Activated CD4-positive, CD25-positive, alpha-beta regulatory T cell treated with anti-CD3 and anti-CD28 coated beads, Interleukin-2, amount 50 U/mL, for 16 hours (primary cell): ENCODE measurements at regions not wholly inside any gene's neighbourhood (a gene's known extent, or its start where the extent isn't known, plus 50 kb on each side); places are given as distances from the start of the nearest gene placed in this dataset.
"Not testable (repeated sequence)": the region's sequence is repeated elsewhere in the genome, so short reads cannot be mapped to it uniquely, and the experiment has no call there.

Experiments used
- DNase-seq: peaks from one replicate; pipeline ENCODE4 v3.0.0-alpha.2; 2020; ENCODE audit warnings: low read depth, low spot score

DNA sequence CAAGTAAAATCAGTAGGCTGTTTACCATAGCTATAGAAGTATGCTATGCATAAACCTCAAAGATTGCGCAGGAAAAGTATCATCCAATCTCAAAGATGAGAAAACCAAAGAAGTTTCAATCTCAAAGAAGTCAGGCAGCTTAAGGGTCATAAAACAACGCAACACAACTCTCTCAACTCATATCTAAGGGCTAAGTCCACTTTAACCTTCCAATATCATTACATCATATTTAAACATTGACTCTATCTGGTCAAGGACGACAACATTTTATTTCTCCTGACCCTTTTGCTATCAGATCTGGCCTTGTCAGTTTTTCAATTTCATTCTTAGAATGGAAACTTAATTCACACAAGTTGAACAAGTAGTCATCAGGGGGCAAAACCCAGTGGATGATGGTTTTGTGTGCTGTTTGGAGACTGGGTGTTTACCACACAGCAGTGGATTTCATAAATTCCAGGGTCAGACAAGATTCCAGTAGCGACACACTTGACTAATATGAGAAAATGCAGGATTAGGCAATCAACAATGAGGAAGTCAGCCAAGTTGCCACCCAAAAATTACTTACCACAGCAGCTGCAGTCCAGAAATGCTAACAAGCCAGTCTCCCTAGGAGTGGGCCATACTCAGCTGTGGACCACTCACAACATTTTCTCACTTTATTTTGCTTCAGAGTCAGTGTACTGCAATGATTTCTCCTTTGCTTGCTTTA lies 108.7 kb upstream of the NBPF26 start:
- not testable (repeated sequence) for DNase-seq

DNA sequence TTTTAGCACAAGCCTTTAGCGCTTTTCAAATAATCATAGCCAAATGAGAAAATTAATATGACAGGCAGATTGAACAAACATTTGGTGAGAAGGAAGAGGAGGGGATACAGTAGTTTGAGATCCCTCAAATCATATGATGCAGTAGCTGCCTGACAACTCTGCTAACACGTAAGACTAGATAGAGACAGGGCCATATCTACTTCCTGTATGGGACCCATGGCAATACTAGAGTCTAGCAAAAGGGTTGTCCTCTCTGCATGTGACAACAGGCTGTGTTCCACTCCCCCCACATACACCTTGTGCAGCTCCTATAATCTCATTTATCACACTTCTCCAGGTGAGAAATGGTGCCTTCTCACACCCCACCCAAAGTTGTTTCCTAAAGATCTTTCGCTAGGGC lies 106.3 kb upstream of the NBPF26 start:
- not testable (repeated sequence) for DNase-seq

- not testable (repeated sequence) for DNase-seq
Measured at GRCh38 chr1:120619867-120620692, 103.7 kb upstream of the NBPF26 start.

- DNase-seq: not testable (repeated sequence)
Measured at GRCh38 chr1:120620693-120620969, 103.1 kb upstream of the NBPF26 start.

DNA sequence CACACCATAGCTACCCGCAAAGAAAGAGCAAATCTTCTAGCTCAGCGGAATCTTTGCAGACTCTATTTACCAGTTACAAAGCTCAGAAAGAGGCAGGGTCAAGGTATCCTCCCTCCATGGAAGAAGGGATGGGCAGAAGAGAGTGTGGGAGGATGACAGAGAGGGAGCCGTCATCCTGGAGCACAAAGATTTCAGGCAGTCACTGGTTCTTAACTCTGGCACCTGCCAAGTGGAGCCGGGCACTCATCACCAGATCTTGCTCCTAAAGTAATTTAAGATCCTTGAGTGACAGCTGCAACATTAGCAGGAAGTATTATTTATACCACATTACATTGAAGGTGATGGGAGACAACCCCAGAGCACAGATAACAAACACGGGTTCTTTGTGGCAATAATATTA lies 102.5 kb upstream of the NBPF26 start:
- not testable (repeated sequence) for DNase-seq

DNA sequence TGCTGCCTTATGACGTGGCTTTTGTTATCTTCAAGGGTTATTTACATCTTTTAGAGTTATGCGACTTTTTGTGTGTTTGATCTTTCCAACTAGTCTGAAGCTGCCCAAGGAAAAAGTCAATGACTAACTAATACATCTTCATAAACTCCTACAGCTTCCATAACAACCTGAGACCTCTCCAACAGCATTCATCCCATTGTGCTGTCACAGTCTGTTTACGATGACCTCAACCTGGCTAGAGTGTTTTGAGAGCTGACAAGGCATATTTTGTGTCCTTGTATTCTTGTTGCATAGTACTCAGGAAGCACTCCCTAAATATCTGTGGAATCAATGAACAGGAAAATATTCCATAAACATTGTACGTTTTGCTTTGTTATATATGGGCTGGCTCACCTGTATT lies 100.2 kb upstream of the NBPF26 start:
- not testable (repeated sequence) for DNase-seq

DNA sequence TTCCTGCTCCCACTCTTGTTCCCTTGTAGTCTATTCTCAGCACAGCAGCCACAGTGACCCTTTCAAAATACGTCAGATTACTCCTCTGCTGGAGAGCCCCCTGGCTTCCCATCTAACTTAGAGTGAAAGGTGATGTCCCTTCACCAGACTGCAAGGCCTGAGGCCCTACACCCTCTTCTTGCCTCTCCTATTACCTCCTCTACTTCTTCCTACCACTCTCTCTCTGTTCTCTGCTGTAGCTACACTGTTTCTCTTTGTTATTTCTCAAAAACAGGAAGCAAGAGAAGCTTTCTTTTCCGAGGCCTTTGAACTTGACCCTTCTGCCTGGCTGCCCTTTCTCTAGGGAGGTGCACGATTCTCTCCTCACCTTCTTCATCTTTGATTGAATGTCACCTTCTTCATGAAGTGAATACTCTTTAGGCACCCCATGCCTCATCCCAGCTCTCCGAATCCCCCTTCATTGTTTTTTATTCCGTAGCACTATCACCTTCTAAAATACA lies 99.1 kb upstream of the NBPF26 start:
- not testable (repeated sequence) for DNase-seq

GRCh38 chr1:120629832-120630455 lies 93.8 kb upstream of the NBPF26 start:
- DNase-seq: not testable (repeated sequence)

GRCh38 chr1:120634816-120635806 lies 88.6 kb upstream of the NBPF26 start:
- not testable (repeated sequence) for DNase-seq

- DNase-seq: not testable (repeated sequence)
Measured at GRCh38 chr1:120640261-120641013, 83.3 kb upstream of the NBPF26 start.

DNA sequence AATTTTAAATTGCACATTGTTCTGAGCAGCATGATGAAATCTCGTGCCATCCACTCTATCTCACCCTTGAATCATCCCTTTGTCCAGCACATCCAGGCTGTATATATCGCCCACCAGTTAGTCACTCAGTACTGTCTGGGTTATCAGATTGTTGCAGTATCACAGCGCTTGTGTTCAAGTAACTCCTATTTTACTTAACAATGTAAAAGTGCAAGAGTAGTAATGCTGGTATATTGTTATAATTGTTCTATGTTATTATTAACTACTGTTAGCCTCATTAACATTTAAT lies 82.8 kb upstream of the NBPF26 start:
- not testable (repeated sequence) for DNase-seq

GRCh38 chr1:120647182-120647581 lies 76.6 kb upstream of the NBPF26 start:
- DNase-seq: not testable (repeated sequence)

DNA sequence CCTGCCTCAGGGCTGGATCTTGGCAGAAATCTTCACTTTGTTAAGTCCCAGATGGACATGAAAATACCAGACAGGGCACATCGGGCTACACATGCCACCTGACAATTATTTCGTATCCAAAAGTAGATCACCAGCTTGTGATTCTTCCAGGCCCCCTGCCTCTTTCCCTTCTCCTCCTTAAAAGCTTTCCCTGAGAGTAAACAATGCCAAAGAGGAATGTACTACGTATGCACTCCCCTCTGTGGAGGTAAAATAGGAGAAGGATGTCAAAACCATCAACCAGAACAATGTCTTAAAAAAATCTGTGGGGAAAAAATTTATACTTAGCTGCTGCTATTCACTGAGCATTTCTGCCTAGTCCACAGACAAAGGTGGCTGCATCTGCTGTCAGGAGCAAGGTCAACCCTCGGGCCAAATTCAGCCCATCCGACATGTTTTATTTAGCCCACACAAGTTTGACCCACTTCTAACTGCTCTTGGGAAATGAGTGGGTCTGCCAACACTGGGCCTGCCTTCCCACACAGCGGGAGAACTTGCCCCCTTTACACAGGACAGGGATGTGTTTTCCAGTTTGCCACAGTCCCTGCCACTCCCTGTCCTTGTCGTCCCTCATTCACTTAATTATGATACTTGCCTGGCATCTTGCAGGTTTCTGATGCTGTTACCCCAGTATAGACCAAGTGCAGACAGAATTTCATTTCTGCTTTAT lies 74.7 kb upstream of the NBPF26 start:
- not testable (repeated sequence) for DNase-seq

DNA sequence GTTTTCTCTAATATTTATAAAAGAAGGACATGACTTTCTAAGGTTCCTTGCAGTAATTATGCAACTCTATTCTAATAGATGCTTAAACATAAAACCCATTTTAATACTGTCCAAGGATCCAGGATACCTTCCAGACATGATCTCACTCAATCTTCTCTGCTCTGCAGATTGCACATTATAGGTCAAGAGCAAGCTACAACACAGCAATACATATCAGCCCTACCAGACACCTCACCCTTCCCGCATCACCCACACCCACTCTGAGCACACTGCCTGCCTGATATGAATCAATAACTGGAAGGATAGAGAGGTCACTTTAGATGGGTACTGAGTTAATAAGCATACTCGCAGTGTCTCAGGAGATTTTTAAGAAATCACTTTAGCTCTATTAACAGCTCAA lies 74.0 kb upstream of the NBPF26 start:
- not testable (repeated sequence) for DNase-seq

DNA sequence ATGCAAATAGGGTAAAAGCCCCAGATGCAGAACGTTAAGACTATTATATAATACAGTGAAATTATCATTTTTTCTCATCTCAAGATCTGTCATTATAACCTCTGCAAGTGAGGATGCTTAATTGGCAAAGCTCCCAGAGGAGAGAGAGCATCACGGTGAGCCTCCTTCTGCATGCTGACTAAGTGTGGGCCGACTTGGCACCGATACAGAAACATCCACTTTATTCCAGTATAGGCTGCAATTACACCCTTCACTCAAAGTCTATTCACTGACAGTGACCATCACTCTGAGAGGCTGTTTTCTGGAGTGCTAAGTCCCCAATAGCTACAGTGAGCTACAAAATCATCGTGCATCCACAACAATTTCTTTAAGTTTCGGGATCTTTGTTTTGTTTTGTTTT lies 69.6 kb upstream of the NBPF26 start:
- DNase-seq: not testable (repeated sequence)

DNA sequence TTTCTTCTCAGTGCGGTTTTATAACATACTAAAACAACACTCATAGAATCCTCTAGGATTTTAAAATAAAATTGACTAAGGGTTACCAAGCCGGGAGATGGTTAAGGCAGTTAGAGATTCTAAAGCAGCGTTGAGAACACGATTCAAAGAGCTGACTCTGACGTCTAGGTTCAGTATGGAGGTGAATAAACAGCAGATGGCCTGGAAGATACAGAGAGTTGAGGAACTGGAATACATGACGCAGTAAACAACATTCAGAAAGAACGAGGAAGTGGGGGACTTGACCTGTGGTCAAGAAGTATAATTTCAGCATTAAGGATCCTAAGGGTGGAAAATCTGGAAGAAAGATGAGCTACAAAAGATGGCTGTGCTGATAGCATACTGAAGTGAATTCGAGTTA lies 68.4 kb upstream of the NBPF26 start:
- not testable (repeated sequence) for DNase-seq

DNA sequence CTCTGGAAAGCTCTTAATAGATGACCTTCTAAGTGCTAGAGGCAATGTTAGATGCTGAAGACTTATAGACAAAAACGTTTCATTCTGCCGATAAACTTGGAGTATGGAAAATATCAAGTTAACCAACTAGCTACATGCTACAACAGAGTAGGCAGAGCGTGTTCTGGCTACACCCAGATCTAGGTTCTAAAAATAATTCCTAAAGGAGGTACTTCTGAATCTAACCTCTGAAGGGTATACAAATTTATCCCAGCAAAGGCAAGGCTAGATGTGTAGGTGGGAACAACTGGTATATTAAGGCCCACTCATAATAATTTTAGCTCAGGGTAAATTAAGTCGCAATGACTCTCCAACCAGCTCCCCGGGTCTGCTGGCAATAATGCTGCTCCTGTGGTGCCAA lies 67.6 kb upstream of the NBPF26 start:
- not testable (repeated sequence) for DNase-seq

DNA sequence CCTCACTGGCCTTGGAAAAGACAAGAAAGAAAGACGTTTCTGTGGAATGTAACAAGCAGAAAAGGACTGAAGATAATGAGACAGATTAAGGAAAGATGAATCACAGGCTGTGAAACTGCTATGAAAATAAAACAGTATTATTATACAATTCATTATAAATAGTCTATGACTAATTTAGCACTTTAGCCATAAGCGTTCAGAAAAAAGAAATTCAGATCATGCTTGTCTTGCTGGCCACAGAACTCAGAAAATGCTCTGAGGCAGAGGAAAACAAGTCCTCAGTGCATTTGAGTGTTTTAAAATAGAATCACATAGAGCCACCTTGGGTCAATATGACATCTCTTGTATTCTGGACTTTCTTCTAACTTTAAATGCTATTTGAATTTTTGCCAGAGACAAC lies 65.9 kb upstream of the NBPF26 start:
- not testable (repeated sequence) for DNase-seq

- DNase-seq: not testable (repeated sequence)
Measured at GRCh38 chr1:120658622-120659021, 65.1 kb upstream of the NBPF26 start.

GRCh38 chr1:120659133-120659532 lies 64.6 kb upstream of the NBPF26 start:
- DNase-seq: not testable (repeated sequence)
